ENCODE measurements at regions not wholly inside any gene's neighbourhood (a gene's known extent, or its start where the extent isn't known, plus 50 kb on each side); places are given as distances from the start of the nearest gene placed in this dataset.

- TF ChIP-seq SIN3A (IDR thresholded peaks at IDR 0.05; ENCODE audit: borderline replicate concordance, insufficient read depth, low read depth, low read length) = no peak
- no peak for TF ChIP-seq CTCF (IDR thresholded peaks at IDR 0.05)
- no peak for TF ChIP-seq REST (IDR thresholded peaks at IDR 0.05; ENCODE audit: insufficient read depth in 1 of 2, low read depth in 2 of 2, low read length in 1 of 2)
- TF ChIP-seq POLR2AphosphoS5 (IDR thresholded peaks at IDR 0.05; ENCODE audit: low read depth, low read length) = no peak
These were observed 304.0 kb upstream of the PITX2 start for GRCh38 chr4:110926841-110927400.
